Endothelial cell (in vitro differentiated cells): ENCODE measurements at regions not wholly inside any gene's neighbourhood (a gene's known extent, or its start where the extent isn't known, plus 50 kb on each side); places are given as distances from the start of the nearest gene placed in this dataset.

Source experiments
- DNase-seq: peaks from one replicate; pipeline ENCODE4 v3.0.0; 2021; ENCODE audit warnings: low spot score
- H3K27ac Mint-ChIP-seq: one replicate; pipeline ENCODE4 v1.8.0; 2021; ENCODE audit warnings: mixed read lengths, inconsistent platforms; ENCODE audit not compliant: unreplicated experiment
- H3K27me3 Mint-ChIP-seq: one replicate; pipeline ENCODE4 v1.8.0; 2021; ENCODE audit warnings: mild to moderate bottlenecking, moderate library complexity, mixed read lengths, inconsistent platforms; ENCODE audit not compliant: unreplicated experiment
- H3K36me3 Mint-ChIP-seq: one replicate; pipeline ENCODE4 v1.8.0; 2021; ENCODE audit warnings: mild to moderate bottlenecking, low read depth, mixed read lengths, inconsistent platforms; ENCODE audit not compliant: unreplicated experiment
- H3K4me1 Mint-ChIP-seq: one replicate; pipeline ENCODE4 v1.8.0; 2021; ENCODE audit warnings: mild to moderate bottlenecking, mixed read lengths, inconsistent platforms; ENCODE audit not compliant: unreplicated experiment
- H3K4me3 Mint-ChIP-seq: one replicate; pipeline ENCODE4 v1.8.0; 2021; ENCODE audit warnings: mild to moderate bottlenecking, mixed read lengths, inconsistent platforms; ENCODE audit not compliant: unreplicated experiment
- H3K9me3 Mint-ChIP-seq: one replicate; pipeline ENCODE4 v1.8.0; 2021; ENCODE audit warnings: mixed read lengths, inconsistent platforms; ENCODE audit not compliant: unreplicated experiment
- TF ChIP-seq, protein P1 (sequence below): fragments of 200-600 bp; sonication (generic); IDR thresholded peaks from one replicate; pipeline ENCODE4 v1.5.0; 2021; ENCODE audit warnings: antibody characterized with exemption; ENCODE audit not compliant: unreplicated experiment

DNA sequence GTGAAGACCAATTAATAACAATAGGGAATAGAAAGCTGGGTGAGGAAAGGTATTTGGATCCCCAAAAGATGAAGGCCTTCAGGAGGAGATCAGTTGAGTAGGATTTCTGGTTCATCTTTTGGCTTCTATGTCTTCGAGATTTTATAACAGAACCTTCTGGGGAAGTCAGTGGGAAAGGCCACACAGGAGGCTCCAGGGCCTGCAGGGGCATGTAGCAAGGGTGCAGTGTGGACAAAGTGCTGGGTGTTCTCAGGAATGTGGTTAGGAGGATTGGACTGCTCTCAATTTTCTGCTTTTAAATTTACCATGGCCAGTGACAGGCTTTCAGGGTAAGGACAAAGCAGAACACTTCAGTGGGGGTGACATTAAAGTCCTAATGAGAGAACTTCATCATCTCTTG is 378.0 kb downstream of the CCSER2 start:
- H3K4me1 Mint-ChIP-seq: peaks cover 6% of the 10 kb centered on the region
- H3K36me3 Mint-ChIP-seq: no peaks in the 10 kb centered on the region
- no peaks in the 10 kb centered on the region for H3K9me3 Mint-ChIP-seq
- H3K27ac Mint-ChIP-seq: no peak overlapping the region
- no peak overlapping the region for H3K4me3 Mint-ChIP-seq
- TF ChIP-seq, protein P1, sequence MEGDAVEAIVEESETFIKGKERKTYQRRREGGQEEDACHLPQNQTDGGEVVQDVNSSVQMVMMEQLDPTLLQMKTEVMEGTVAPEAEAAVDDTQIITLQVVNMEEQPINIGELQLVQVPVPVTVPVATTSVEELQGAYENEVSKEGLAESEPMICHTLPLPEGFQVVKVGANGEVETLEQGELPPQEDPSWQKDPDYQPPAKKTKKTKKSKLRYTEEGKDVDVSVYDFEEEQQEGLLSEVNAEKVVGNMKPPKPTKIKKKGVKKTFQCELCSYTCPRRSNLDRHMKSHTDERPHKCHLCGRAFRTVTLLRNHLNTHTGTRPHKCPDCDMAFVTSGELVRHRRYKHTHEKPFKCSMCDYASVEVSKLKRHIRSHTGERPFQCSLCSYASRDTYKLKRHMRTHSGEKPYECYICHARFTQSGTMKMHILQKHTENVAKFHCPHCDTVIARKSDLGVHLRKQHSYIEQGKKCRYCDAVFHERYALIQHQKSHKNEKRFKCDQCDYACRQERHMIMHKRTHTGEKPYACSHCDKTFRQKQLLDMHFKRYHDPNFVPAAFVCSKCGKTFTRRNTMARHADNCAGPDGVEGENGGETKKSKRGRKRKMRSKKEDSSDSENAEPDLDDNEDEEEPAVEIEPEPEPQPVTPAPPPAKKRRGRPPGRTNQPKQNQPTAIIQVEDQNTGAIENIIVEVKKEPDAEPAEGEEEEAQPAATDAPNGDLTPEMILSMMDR: no peak
- no peak for DNase-seq
- peaks cover 2% of the 10 kb centered on the region for H3K27me3 Mint-ChIP-seq

DNA sequence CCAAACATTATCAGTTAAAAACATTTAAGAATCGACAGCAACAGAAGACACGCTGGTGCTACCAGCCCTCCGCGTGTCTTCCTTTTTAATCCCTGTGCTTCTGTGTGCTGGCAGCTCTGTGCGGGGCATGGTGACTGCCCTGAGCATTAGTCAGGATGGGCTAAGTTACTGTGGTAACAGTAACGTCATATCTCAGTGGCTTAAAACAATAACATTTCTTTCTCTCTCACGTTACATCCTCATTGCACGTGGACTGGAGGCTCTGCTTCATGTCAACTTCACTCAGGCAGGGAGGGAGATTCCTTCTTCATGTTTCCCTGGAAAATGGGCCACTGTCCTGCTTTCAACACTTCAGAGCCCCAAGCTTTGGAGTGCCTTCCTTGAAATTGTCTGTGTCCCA is 378.5 kb downstream of the CCSER2 start:
- Mint-ChIP-seq H3K9me3 (no peaks in the 10 kb centered on the region), H3K4me3 (no peak overlapping the region), H3K36me3 (no peaks in the 10 kb centered on the region), H3K4me1 (peaks cover 6% of the 10 kb centered on the region), H3K27ac (no peak overlapping the region), H3K27me3 (peaks cover 2% of the 10 kb centered on the region)
- TF ChIP-seq, protein P1: no peak
- no peak for DNase-seq

DNA sequence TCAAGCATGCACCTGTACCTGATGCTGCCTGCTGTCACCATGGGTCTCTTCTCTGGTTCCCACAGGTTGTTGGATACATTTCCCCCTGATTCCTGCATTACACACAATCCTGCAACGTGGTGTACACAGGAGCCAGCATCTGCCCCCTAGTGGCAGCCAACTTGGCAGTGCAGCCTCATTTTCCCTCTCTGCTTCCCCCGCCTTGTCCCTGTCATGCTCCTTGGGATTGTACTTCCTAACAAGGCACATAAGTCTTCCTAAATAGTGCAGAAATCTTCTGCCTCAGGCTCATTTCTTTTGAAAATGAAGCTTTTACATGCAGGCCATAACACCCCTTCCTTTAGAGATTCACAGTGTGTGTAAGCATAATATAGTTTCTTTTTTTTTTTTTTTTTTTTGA is 387.5 kb downstream of the CCSER2 start:
- H3K36me3 Mint-ChIP-seq: no peaks in the 10 kb centered on the region
- H3K27me3 Mint-ChIP-seq: no peaks in the 10 kb centered on the region
- no peak overlapping the region for H3K27ac Mint-ChIP-seq
- H3K4me1 Mint-ChIP-seq: peaks cover 4% of the 10 kb centered on the region
- no peak overlapping the region for H3K4me3 Mint-ChIP-seq
- TF ChIP-seq, protein P1: peak; percentile 81
- no peaks in the 10 kb centered on the region for H3K9me3 Mint-ChIP-seq
- peak; percentile 72 for DNase-seq

DNA sequence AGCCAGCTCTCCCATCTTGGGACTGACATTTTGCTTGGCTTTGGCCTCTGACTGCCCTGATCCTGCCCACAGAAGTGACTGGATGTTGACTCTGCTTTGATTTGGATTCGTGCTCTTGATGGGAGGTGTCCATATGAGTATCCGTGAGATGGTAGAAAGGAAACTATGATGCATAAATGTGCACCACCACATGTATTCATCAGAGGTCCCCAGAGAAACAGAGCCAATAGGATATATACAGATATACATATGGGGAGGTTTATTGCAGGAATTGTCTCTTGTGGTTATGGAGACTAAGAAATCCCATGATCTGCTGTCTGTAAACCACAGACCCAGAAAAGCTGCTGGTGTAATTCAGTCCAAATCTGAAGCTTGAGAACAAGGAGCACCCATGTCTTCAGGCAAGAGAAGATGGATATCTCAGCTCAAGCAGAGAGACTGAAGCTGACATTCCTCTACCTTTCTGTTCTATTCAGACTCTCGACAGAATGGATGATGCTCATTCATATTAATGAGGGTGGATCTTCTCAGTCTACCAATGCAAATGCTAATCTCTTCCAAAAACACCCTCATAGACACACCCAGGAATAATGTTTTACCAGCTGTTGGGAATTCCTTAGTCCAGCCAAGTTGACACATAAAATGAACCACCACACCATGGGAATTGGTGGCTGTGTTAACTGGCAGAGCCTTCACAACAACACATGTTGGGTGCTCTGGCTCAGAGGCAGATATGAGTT is 390.7 kb downstream of the CCSER2 start:
- TF ChIP-seq, protein P1: no peak
- no peak overlapping the region for H3K4me3 Mint-ChIP-seq
- no peak for DNase-seq

DNA sequence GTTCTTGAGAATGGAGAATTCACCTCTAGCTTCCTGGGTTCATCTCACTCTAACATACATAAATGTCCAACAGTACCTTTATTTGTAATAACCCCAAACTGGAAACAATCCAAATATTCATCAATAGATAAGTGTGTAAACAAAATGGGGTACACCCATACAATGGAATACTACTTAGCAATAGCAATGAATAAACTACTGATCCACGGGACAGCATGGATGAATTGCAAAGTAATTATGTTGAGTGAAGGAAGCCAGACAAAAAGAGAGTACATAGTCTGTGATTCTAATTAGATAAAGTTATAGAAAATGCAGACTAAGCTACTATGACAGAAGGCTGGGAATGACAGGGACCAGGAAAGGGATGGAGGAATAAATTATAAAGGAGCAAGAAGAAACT is 391.3 kb downstream of the CCSER2 start:
- no peak overlapping the region for H3K4me3 Mint-ChIP-seq

More for the DNA sequence above, 390.7 kb downstream of the CCSER2 start:
- Mint-ChIP-seq H3K9me3 (no peaks in the 10 kb centered on the region), H3K27ac (no peak overlapping the region), H3K4me1 (no peaks in the 10 kb centered on the region), H3K27me3 (peaks cover 2% of the 10 kb centered on the region), H3K36me3 (no peaks in the 10 kb centered on the region)

More for the DNA sequence above, 391.3 kb downstream of the CCSER2 start:
- Mint-ChIP-seq H3K4me1 (no peaks in the 10 kb centered on the region), H3K9me3 (no peaks in the 10 kb centered on the region), H3K27me3 (peaks cover 2% of the 10 kb centered on the region), H3K27ac (no peak overlapping the region), H3K36me3 (no peaks in the 10 kb centered on the region)
- TF ChIP-seq, protein P1: no peak
- DNase-seq: no peak
